Smooth muscle cell (in vitro differentiated cells): ENCODE measurements at regions not wholly inside any gene's neighbourhood (a gene's known extent, or its start where the extent isn't known, plus 50 kb on each side); places are given as distances from the start of the nearest gene placed in this dataset.

Experiments used
- DNase-seq: peaks from one replicate; lab custom pipeline; 2025; ENCODE audit not compliant: unreplicated experiment; lab: John Stamatoyannopoulos, UW
- H2AFZ ChIP-seq: fragments of 200-600 bp; sonication (generic); 2 replicates; pipeline ENCODE4 v1.6.0; 2016; ENCODE audit warnings: antibody characterized with exemption, low read depth, mild to moderate bottlenecking
- H3F3A ChIP-seq: fragments of 200-600 bp; sonication (generic); 2 replicates; pipeline ENCODE4 v1.6.0; 2017; ENCODE audit warnings: antibody characterized with exemption, low read depth
- H3K27ac ChIP-seq: fragments of 200-600 bp; sonication (generic); 2 replicates; pipeline ENCODE4 v1.5.1; 2016; ENCODE audit warnings: low read depth, mild to moderate bottlenecking
- H3K27me3 ChIP-seq: fragments of 200-600 bp; sonication (generic); 2 replicates; pipeline ENCODE4 v1.6.1; 2016; ENCODE audit warnings: low read depth, mild to moderate bottlenecking
- H3K36me3 ChIP-seq: fragments of 200-600 bp; sonication (generic); 2 replicates; pipeline ENCODE4 v1.5.1; 2016; ENCODE audit warnings: low read depth
- H3K4me1 ChIP-seq: fragments of 200-600 bp; sonication (generic); 2 replicates; pipeline ENCODE4 v1.5.1; 2016; ENCODE audit warnings: low read depth
- H3K4me2 ChIP-seq: fragments of 200-600 bp; sonication (generic); 2 replicates; pipeline ENCODE4 v1.6.0; 2016; ENCODE audit warnings: mild to moderate bottlenecking
- H3K4me3 ChIP-seq: fragments of 200-600 bp; sonication (generic); 2 replicates; pipeline ENCODE4 v1.5.1; 2016; ENCODE audit warnings: mild to moderate bottlenecking
- H3K79me2 ChIP-seq: fragments of 200-600 bp; sonication (generic); 2 replicates; pipeline ENCODE4 v1.6.0; 2016; ENCODE audit warnings: low read depth, mild to moderate bottlenecking
- H3K9ac ChIP-seq: fragments of 200-600 bp; sonication (generic); 2 replicates; pipeline ENCODE4 v1.6.0; 2016; ENCODE audit warnings: low read depth
- H3K9me3 ChIP-seq: fragments of 200-600 bp; sonication (generic); replicated peaks from 2 replicates; pipeline ENCODE4 v1.5.1; 2016; ENCODE audit warnings: low read depth
- H4K20me1 ChIP-seq: fragments of 200-600 bp; sonication (generic); 2 replicates; pipeline ENCODE4 v1.6.0; 2016; ENCODE audit warnings: low read depth
- CTCF ChIP-seq: fragments of 200-600 bp; sonication (generic); IDR thresholded peaks from 2 replicates; pipeline ENCODE4 v1.5.1; 2017; ENCODE audit warnings: borderline replicate concordance, mild to moderate bottlenecking, antibody characterized with exemption; ENCODE audit not compliant: insufficient read depth, poor library complexity, severe bottlenecking
- WGBS: methylation state at CpG from one replicate; pipeline ENCODE4 v1.1.7; 2016; ENCODE audit warnings: low lambda C conversion rate; 5-methylcytosine and 5-hydroxymethylcytosine counted together

- TF ChIP-seq CTCF = no peak
- Histone ChIP-seq H3K9ac (no peak overlapping the region), H4K20me1 (no peaks in the 10 kb centered on the region), H3K9me3 (no peaks in the 10 kb centered on the region), H3K4me3 (no peak overlapping the region), H2AFZ (no peak overlapping the region), H3K27me3 (no peaks in the 10 kb centered on the region), H3K4me2 (no peak overlapping the region), H3K79me2 (no peaks in the 10 kb centered on the region), H3F3A (no peaks in the 10 kb centered on the region), H3K4me1 (no peaks in the 10 kb centered on the region), H3K36me3 (no peaks in the 10 kb centered on the region), H3K27ac (no peak overlapping the region)
- 63% methylated on average over 3 of the region's 3 CpGs for WGBS
- DNase-seq = no peak
These were observed 765.4 kb downstream of the TMEM182 start for GRCh38 chr2:103527278-103527677.

DNA sequence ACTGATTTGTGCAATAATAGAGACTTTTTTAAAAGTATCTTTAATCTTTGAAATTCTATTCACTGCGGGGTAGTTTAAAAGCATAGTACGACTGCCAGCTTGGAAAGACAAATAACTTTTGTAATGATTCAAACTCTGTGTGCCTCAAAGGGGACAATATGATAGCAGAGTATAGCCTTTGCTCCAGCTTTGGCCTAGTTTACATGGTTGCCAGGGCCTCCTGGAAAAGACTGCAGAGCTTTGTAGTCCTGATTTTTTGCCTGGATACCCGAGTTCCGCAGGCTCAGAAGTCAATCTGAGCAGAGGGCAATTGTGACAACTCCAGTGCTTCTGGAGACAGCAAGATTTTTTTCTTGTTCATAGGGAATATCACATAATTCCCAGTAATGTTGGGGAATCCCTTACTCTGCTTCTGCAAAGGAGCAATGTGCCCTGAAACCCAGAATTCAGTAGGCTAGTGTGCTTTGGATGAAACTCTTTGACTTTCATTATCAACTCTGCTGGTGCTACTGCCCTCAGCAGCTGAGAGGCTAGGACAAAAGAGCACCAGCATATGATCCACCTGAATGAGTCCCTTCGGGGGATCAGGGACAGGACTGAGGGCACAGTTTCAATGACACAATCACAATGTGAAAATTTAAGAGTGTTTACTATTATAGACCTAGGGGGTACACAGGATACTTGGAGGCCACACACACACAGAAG lies 768.1 kb downstream of the TMEM182 start:
- H3K27ac ChIP-seq = no peak overlapping the region
- DNase-seq = no peak
- H3K9ac ChIP-seq = no peak overlapping the region
- H3K4me1 ChIP-seq = no peaks in the 10 kb centered on the region
- H3K79me2 ChIP-seq = no peaks in the 10 kb centered on the region
- no peak overlapping the region for H2AFZ ChIP-seq
- H3K9me3 ChIP-seq = no peaks in the 10 kb centered on the region
- no peaks in the 10 kb centered on the region for H3K36me3 ChIP-seq
- no peak overlapping the region for H3K4me2 ChIP-seq
- no peak overlapping the region for H3K4me3 ChIP-seq
- no peaks in the 10 kb centered on the region for H3K27me3 ChIP-seq
- WGBS = 93% methylated on average over 5 of the region's 5 CpGs
- no peaks in the 10 kb centered on the region for H3F3A ChIP-seq
- no peaks in the 10 kb centered on the region for H4K20me1 ChIP-seq
- TF ChIP-seq CTCF = no peak

- WGBS = 86% methylated on average over 3 of the region's 3 CpGs
- Histone ChIP-seq H3K79me2 (no peaks in the 10 kb centered on the region), H3K36me3 (no peaks in the 10 kb centered on the region), H3K9me3 (no peaks in the 10 kb centered on the region), H3K4me1 (no peaks in the 10 kb centered on the region), H3K4me2 (no peak overlapping the region), H3K9ac (no peak overlapping the region), H3K27me3 (no peaks in the 10 kb centered on the region), H2AFZ (no peak overlapping the region), H3K27ac (no peak overlapping the region), H3K4me3 (no peak overlapping the region), H4K20me1 (no peaks in the 10 kb centered on the region), H3F3A (no peaks in the 10 kb centered on the region)
- no peak for DNase-seq
- no peak for TF ChIP-seq CTCF
These were observed 790.9 kb downstream of the TMEM182 start for GRCh38 chr2:103552775-103553174.

GRCh38 chr2:103594823-103595222 lies 833.0 kb downstream of the TMEM182 start:
- TF ChIP-seq CTCF = no peak
- WGBS = 97% methylated on average over 3 of the region's 3 CpGs
- H3K9ac ChIP-seq = no peak overlapping the region
- H3K27ac ChIP-seq = no peak overlapping the region
- DNase-seq = no peak
- H3K9me3 ChIP-seq = no peaks in the 10 kb centered on the region
- H3K4me3 ChIP-seq = no peak overlapping the region
- H3K27me3 ChIP-seq = no peaks in the 10 kb centered on the region
- H3K79me2 ChIP-seq = no peaks in the 10 kb centered on the region
- no peaks in the 10 kb centered on the region for H3K4me1 ChIP-seq
- no peaks in the 10 kb centered on the region for H3F3A ChIP-seq
- no peaks in the 10 kb centered on the region for H4K20me1 ChIP-seq
- H3K4me2 ChIP-seq = no peak overlapping the region
- H3K36me3 ChIP-seq = no peaks in the 10 kb centered on the region
- H2AFZ ChIP-seq = no peak overlapping the region
